Motor neuron (in vitro differentiated cells): ENCODE measurements at regions not wholly inside any gene's neighbourhood (a gene's known extent, or its start where the extent isn't known, plus 50 kb on each side); places are given as distances from the start of the nearest gene placed in this dataset.
"Not testable (repeated sequence)": the region's sequence is repeated elsewhere in the genome, so short reads cannot be mapped to it uniquely, and the experiment has no call there.

ENCODE experiments used
- ATAC-seq, 8 experiments: fragments of 200-7000 bp; cut with Tn5 transposase; replicated peaks in 6 of 8; 2 replicates each; pipeline ENCODE4 v1.8.0; 2021; ENCODE audit warnings: mild to moderate bottlenecking in 8 of 8, moderate library complexity in 8 of 8
- H3K27ac ChIP-seq, 2 donors: fragments of 250-450 bp; sonication (Bioruptor Pico); 2 replicates each; pipeline ENCODE4 v1.9.0; 2021; ENCODE audit warnings: antibody characterized with exemption in 2 of 2, mild to moderate bottlenecking in 2 of 2, moderate library complexity in 1 of 2
- H3K4me1 ChIP-seq, 2 donors: fragments of 250-450 bp; sonication (Bioruptor Pico); replicated peaks in 1 of 2; 2 replicates each; pipeline ENCODE4 v1.6.1; 2021; ENCODE audit warnings: antibody characterized with exemption in 2 of 2, mild to moderate bottlenecking in 2 of 2, moderate library complexity in 1 of 2
- H3K4me3 ChIP-seq, 5 donors: fragments of 250-450 bp; sonication (Bioruptor Pico); 2 replicates each; pipeline ENCODE4 v1.9.0; 2021; ENCODE audit warnings: antibody characterized with exemption in 5 of 5, mild to moderate bottlenecking in 5 of 5, moderate library complexity in 4 of 5
- WGBS, 10 experiments: fragments of 450-650 bp; shearing (Covaris generic); methylation state at CpG; one replicate each; pipeline ENCODE4 v1.0.0; 2022; 5-methylcytosine and 5-hydroxymethylcytosine counted together
- in situ Hi-C, 9 experiments: fragments of 400-800 bp; cut with MboI; loops; one replicate each; pipeline ENCODE4 v1.15.0; 2021; ENCODE audit warnings: low sequenced_read_pairs in 9 of 9, low pct_unique_long_range_greater_than_20kb in 2 of 9; ENCODE audit not compliant: unreplicated experiment in 9 of 9

- no peak for ATAC-seq
- no peak overlapping the region for H3K4me3 ChIP-seq
- WGBS, 10 experiments, result 21 to 100% (median 75%) methylated on average over 1 to 2 of the region's 2 CpGs; no CpG with 5 or more reads in 1 of the 10 experiments
- no peak overlapping the region for H3K27ac ChIP-seq
- in situ Hi-C loops, result no loop called here
- no peaks in the 10 kb centered on the region for H3K4me1 ChIP-seq
Observed at GRCh38 chr7:115825456-115826115, 205.0 kb downstream of the TFEC start.

- in situ Hi-C loops, result no loop called here
- Histone ChIP-seq H3K27ac (no peak overlapping the region), H3K4me3 (no peak overlapping the region), H3K4me1 (no peaks in the 10 kb centered on the region)
- ATAC-seq, result no peak
- WGBS, 10 experiments, result 0 to 100% (median 86%) methylated on average over 1 to 2 of the region's 2 CpGs; no CpG with 5 or more reads in 3 of the 10 experiments
Observed at GRCh38 chr7:115822801-115823200, 207.8 kb downstream of the TFEC start.

- WGBS, 10 experiments, result 22 to 100% (median 59%) methylated on average over 1 of the region's 1 CpG; no CpG with 5 or more reads in 2 of the 10 experiments
- Histone ChIP-seq H3K4me3 (no peak overlapping the region), H3K4me1 (no peaks in the 10 kb centered on the region), H3K27ac (no peak overlapping the region)
- no peak for ATAC-seq
- in situ Hi-C loops, result no loop called here
Observed at GRCh38 chr7:115822380-115822779, 208.2 kb downstream of the TFEC start.

- Histone ChIP-seq H3K27ac (no peak overlapping the region), H3K4me3 (no peak overlapping the region), H3K4me1 (peaks cover 16 to 29% of the 10 kb centered on the region in 2 donors)
- peak in 1 of 8 experiments; percentile 33 for ATAC-seq
- 26 to 100% (median 50%) methylated on average over 1 to 4 of the region's 4 CpGs for WGBS, 10 experiments
- in situ Hi-C loops, result no loop called here
Observed at GRCh38 chr7:115816318-115816974, 214.1 kb downstream of the TFEC start.

- in situ Hi-C loops, result no loop called here
- Histone ChIP-seq H3K27ac (no peak overlapping the region), H3K4me3 (no peak overlapping the region), H3K4me1 (peaks cover 16 to 29% of the 10 kb centered on the region in 2 donors)
- WGBS, 10 experiments, result 5 to 90% (median 30%) methylated on average over 1 to 7 of the region's 7 CpGs; no CpG with 5 or more reads in 2 of the 10 experiments
- peak in 5 of 8 experiments; percentile 58 to 99 (median 96) for ATAC-seq
Observed at GRCh38 chr7:115812794-115813193, 217.8 kb downstream of the TFEC start.

GRCh38 chr7:115805458-115805857 lies 225.1 kb downstream of the TFEC start:
- ATAC-seq, result no peak
- H3K27ac ChIP-seq, result no peak overlapping the region
- no peaks in the 10 kb centered on the region for H3K4me1 ChIP-seq
- WGBS, 10 experiments, result 24 to 89% (median 74%) methylated on average over 1 to 8 of the region's 8 CpGs
- in situ Hi-C loops, result no loop called here
- H3K4me3 ChIP-seq, result no peak overlapping the region

GRCh38 chr7:115802415-115802814 lies 228.1 kb downstream of the TFEC start:
- H3K27ac ChIP-seq, result no peak overlapping the region
- in situ Hi-C loops, result no loop called here
- no peak overlapping the region for H3K4me3 ChIP-seq
- H3K4me1 ChIP-seq, result no peaks in the 10 kb centered on the region
- no peak for ATAC-seq

GRCh38 chr7:115799430-115799829 lies 231.1 kb downstream of the TFEC start:
- Histone ChIP-seq H3K27ac (no peak overlapping the region), H3K4me1 (no peaks in the 10 kb centered on the region), H3K4me3 (no peak overlapping the region)
- 17 to 100% (median 94%) methylated on average over 1 to 2 of the region's 2 CpGs; no CpG with 5 or more reads in 1 of the 10 experiments for WGBS, 10 experiments
- in situ Hi-C loops, result no loop called here
- ATAC-seq, result no peak

- Histone ChIP-seq H3K27ac (no peak overlapping the region), H3K4me3 (no peak overlapping the region), H3K4me1 (no peaks in the 10 kb centered on the region)
- WGBS, 10 experiments, result 38 to 100% (median 90%) methylated on average over 2 to 7 of the region's 7 CpGs
- ATAC-seq, result no peak
- in situ Hi-C loops, result no loop called here
Observed at GRCh38 chr7:115793958-115794702, 236.4 kb downstream of the TFEC start.

- 75 to 100% (median 100%) methylated on average over 1 to 7 of the region's 27 CpGs; no CpG with 5 or more reads in 3 of the 10 experiments for WGBS, 10 experiments
- no peaks in the 10 kb centered on the region for H3K4me1 ChIP-seq
- ATAC-seq, result no peak
- in situ Hi-C loops, result no loop called here
- no peak overlapping the region for H3K4me3 ChIP-seq
- no peak overlapping the region for H3K27ac ChIP-seq
Observed at GRCh38 chr7:115789901-115790300, 240.7 kb downstream of the TFEC start.

GRCh38 chr7:115789473-115789872 lies 241.1 kb downstream of the TFEC start:
- WGBS, 10 experiments, result 0 to 94% (median 77%) methylated on average over 2 to 3 of the region's 3 CpGs; no CpG with 5 or more reads in 5 of the 10 experiments
- ATAC-seq, H3K4me1 ChIP-seq, in situ Hi-C loops, H3K27ac ChIP-seq, H3K4me3 ChIP-seq: not testable (repeated sequence)

- H3K4me1 ChIP-seq, result no peaks in the 10 kb centered on the region
- peak in 1 of 8 experiments; percentile 16 for ATAC-seq
- WGBS, 10 experiments, result 0 to 50% (median 21%) methylated on average over 1 of the region's 1 CpG; no CpG with 5 or more reads in 3 of the 10 experiments
- in situ Hi-C loops, result no loop called here
- H3K4me3 ChIP-seq, result no peak overlapping the region
- no peak overlapping the region for H3K27ac ChIP-seq
Observed at GRCh38 chr7:115782696-115783490, 247.7 kb downstream of the TFEC start.

GRCh38 chr7:115779561-115779960 lies 251.0 kb downstream of the TFEC start:
- H3K4me3 ChIP-seq, result no peak overlapping the region
- ATAC-seq, result peak in 2 of 8 experiments; percentile 55 to 77
- in situ Hi-C loops, result no loop called here
- H3K27ac ChIP-seq, result no peak overlapping the region
- H3K4me1 ChIP-seq, result no peaks in the 10 kb centered on the region
